OCI-LY3 (cell line): ENCODE measurements at regions not wholly inside any gene's neighbourhood (a gene's known extent, or its start where the extent isn't known, plus 50 kb on each side); places are given as distances from the start of the nearest gene placed in this dataset.
A peak's percentile ranks its signal among the peaks of the same experiment; 100 is the strongest.

Source experiments
- H2AFZ ChIP-seq: fragments of 200-600, 300-600 bp; shearing (Covaris generic); 2 replicates; pipeline ENCODE4 v1.6.0; 2014; ENCODE audit warnings: antibody characterized with exemption, low read depth, low read length
- H3K27ac ChIP-seq: fragments of 200-600, 300-600 bp; sonication (generic); 2 replicates; pipeline ENCODE4 v1.5.1; 2014; ENCODE audit warnings: mild to moderate bottlenecking, low read length, moderate library complexity, mixed read lengths
- H3K27me3 ChIP-seq: fragments of 200-600, 300-600 bp; sonication (generic); 2 replicates; pipeline ENCODE4 v1.6.1; 2014; ENCODE audit warnings: low read depth, low read length, mixed read lengths
- H3K36me3 ChIP-seq: fragments of 200-600, 300-600 bp; sonication (generic); replicated peaks from 2 replicates; pipeline ENCODE3; 2014; ENCODE audit warnings: low read depth, low read length, mixed read lengths
- H3K4me1 ChIP-seq: fragments of 300-600, 200-600 bp; sonication (generic); 2 replicates; pipeline ENCODE4 v1.6.1; 2014; ENCODE audit warnings: low read length, mixed read lengths
- H3K4me2 ChIP-seq: fragments of 200-600, 300-600 bp; sonication (generic); 2 replicates; pipeline ENCODE4 v1.6.1; 2014; ENCODE audit warnings: low read length, mixed read lengths
- H3K4me3 ChIP-seq: fragments of 300-600, 200-600 bp; sonication (generic); 2 replicates; pipeline ENCODE4 v1.5.1; 2014; ENCODE audit warnings: antibody characterized with exemption, mild to moderate bottlenecking, low read length, moderate library complexity
- H3K79me2 ChIP-seq: fragments of 300-600, 200-600 bp; shearing (Covaris generic); 2 replicates; pipeline ENCODE4 v1.6.1; 2014; ENCODE audit warnings: mild to moderate bottlenecking, low read length, mixed read lengths
- H3K9ac ChIP-seq: fragments of 300-600, 200-600 bp; shearing (Covaris generic); 2 replicates; pipeline ENCODE4 v1.6.0; 2014; ENCODE audit warnings: mild to moderate bottlenecking, low read length, moderate library complexity
- H3K9me3 ChIP-seq: fragments of 200-600, 300-600 bp; shearing (Covaris generic); 2 replicates; pipeline ENCODE4 v1.6.1; 2014; ENCODE audit warnings: low read length, mixed read lengths; ENCODE audit not compliant: insufficient read depth
- H4K20me1 ChIP-seq: fragments of 200-600, 300-600 bp; sonication (generic); 2 replicates; pipeline ENCODE4 v1.6.1; 2016; ENCODE audit warnings: low read length, mixed read lengths; ENCODE audit not compliant: insufficient read depth
- EZH2phosphoT487 ChIP-seq: fragments of 200-600 bp; shearing (Covaris generic); IDR thresholded peaks from 2 replicates; pipeline ENCODE4 v1.6.1; 2018; ENCODE audit warnings: antibody characterized with exemption, mixed run types, low read depth
- TF ChIP-seq, protein P1 (sequence below): fragments of 200-600, 300-600 bp; sonication (generic); IDR thresholded peaks from 2 replicates; pipeline ENCODE4 v1.5.1; 2014; ENCODE audit warnings: antibody characterized with exemption, low read length, low read depth

DNA sequence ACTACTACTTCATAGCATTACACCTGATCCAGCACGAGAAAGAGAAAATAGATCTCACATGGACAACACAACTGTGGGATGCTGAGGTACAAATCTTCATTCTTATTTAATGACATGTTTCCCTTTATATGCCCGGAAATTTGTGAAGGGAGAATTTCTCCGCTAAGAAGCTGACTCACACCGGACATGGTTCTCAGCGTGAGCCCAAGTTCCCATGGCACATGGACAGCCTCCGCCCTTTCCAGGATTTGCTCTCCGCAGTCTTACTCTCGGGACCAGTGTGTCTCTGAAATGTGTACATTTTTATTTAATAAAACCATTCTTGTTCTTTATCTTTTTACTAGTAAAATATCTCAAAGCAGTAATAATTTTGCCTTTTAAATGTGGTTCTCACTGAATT, 1154.8 kb downstream of the TMEM121 start:
- Histone ChIP-seq H3K27me3 (peaks cover 55% of the 10 kb centered on the region), H3K4me3 (no peak overlapping the region), H3K4me1 (no peaks in the 10 kb centered on the region), H3K4me2 (no peak overlapping the region), H3K27ac (no peak overlapping the region), H3K79me2 (no peaks in the 10 kb centered on the region), H3K9ac (no peak overlapping the region), H2AFZ (no peak overlapping the region), H4K20me1 (no peaks in the 10 kb centered on the region), H3K36me3 (no peaks in the 10 kb centered on the region), H3K9me3 (no peaks in the 10 kb centered on the region)
- no peak for TF ChIP-seq EZH2phosphoT487

DNA sequence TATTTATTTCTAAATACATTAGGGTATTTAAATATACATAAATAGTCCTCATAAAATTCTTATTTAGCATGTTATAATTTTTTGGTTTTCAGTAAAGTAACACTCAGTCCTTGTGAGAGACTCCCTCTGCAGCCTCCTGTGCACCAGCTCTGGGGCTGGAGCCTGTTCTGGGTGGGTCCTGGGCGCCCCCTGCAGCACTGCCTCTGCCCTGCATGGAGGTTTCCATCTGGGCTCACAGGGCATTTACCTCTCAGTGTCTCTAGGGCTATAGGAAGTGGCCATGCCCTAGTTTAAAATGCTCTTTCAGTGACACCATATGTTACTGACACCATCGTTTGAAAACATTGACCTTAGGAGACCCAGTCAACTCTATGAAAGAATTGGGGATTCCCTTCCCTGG, 1155.2 kb downstream of the TMEM121 start:
- H3K27ac ChIP-seq = no peak overlapping the region
- H3K4me3 ChIP-seq = no peak overlapping the region
- H3K36me3 ChIP-seq = no peaks in the 10 kb centered on the region
- no peaks in the 10 kb centered on the region for H4K20me1 ChIP-seq
- H3K27me3 ChIP-seq = peaks cover 59% of the 10 kb centered on the region
- no peak overlapping the region for H3K4me2 ChIP-seq
- no peak overlapping the region for H2AFZ ChIP-seq
- no peak overlapping the region for H3K9ac ChIP-seq
- H3K79me2 ChIP-seq = no peaks in the 10 kb centered on the region
- H3K4me1 ChIP-seq = no peaks in the 10 kb centered on the region
- no peak for TF ChIP-seq EZH2phosphoT487
- TF ChIP-seq, protein P1, sequence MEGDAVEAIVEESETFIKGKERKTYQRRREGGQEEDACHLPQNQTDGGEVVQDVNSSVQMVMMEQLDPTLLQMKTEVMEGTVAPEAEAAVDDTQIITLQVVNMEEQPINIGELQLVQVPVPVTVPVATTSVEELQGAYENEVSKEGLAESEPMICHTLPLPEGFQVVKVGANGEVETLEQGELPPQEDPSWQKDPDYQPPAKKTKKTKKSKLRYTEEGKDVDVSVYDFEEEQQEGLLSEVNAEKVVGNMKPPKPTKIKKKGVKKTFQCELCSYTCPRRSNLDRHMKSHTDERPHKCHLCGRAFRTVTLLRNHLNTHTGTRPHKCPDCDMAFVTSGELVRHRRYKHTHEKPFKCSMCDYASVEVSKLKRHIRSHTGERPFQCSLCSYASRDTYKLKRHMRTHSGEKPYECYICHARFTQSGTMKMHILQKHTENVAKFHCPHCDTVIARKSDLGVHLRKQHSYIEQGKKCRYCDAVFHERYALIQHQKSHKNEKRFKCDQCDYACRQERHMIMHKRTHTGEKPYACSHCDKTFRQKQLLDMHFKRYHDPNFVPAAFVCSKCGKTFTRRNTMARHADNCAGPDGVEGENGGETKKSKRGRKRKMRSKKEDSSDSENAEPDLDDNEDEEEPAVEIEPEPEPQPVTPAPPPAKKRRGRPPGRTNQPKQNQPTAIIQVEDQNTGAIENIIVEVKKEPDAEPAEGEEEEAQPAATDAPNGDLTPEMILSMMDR = peak; percentile 36
- no peaks in the 10 kb centered on the region for H3K9me3 ChIP-seq

DNA sequence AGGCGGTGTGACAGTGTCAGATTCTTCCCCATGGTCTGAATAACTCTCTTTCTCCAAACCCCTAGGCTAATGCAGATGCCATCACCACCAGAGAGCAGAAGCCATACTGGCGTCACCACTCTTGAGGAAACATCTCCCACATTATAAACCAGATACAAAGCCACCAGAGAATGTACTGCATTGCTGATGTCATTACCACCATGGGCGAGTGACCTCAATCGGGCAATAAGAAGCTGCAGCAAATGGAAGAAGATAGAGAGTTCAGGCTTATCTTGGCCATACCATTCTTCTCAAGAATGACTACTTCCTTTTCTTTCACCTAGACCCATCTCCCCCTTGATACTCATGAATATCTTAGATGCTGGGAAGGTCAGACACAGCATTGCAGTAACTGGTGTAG, 1157.2 kb downstream of the TMEM121 start:
- Histone ChIP-seq H4K20me1 (no peaks in the 10 kb centered on the region), H2AFZ (no peak overlapping the region), H3K4me1 (no peaks in the 10 kb centered on the region), H3K27ac (no peak overlapping the region), H3K79me2 (no peaks in the 10 kb centered on the region), H3K36me3 (no peaks in the 10 kb centered on the region), H3K4me2 (no peak overlapping the region), H3K9me3 (no peaks in the 10 kb centered on the region), H3K9ac (no peak overlapping the region), H3K27me3 (peaks cover 67% of the 10 kb centered on the region), H3K4me3 (no peak overlapping the region)
- TF ChIP-seq, protein P1 = no peak
- TF ChIP-seq EZH2phosphoT487 = no peak

DNA sequence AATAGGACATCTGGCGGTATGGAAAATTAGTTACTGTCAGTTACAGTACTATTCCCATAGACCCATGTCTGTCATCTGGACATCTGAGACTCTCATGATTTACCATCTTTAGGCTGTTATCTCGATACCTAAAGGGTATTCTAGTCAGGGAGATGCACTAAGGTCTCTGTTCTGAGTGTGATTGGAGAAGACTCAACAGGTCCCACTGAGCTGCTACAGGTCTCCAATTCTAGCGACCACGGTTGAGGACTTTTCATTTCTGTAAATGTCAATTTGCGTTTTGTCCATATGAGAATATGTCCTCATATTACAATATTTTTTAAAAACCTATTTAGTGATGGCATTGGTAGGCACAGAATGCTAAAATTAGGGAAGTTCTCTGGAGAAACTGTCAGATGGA, 1160.2 kb downstream of the TMEM121 start:
- H4K20me1 ChIP-seq = no peaks in the 10 kb centered on the region
- no peaks in the 10 kb centered on the region for H3K36me3 ChIP-seq
- H3K4me3 ChIP-seq = no peak overlapping the region
- no peak overlapping the region for H3K27ac ChIP-seq
- TF ChIP-seq EZH2phosphoT487 = no peak
- TF ChIP-seq, protein P1 = no peak
- no peak overlapping the region for H2AFZ ChIP-seq
- H3K4me2 ChIP-seq = no peak overlapping the region
- H3K9ac ChIP-seq = no peak overlapping the region
- H3K9me3 ChIP-seq = no peaks in the 10 kb centered on the region
- no peaks in the 10 kb centered on the region for H3K4me1 ChIP-seq
- H3K27me3 ChIP-seq = peaks cover 66% of the 10 kb centered on the region
- H3K79me2 ChIP-seq = no peaks in the 10 kb centered on the region

DNA sequence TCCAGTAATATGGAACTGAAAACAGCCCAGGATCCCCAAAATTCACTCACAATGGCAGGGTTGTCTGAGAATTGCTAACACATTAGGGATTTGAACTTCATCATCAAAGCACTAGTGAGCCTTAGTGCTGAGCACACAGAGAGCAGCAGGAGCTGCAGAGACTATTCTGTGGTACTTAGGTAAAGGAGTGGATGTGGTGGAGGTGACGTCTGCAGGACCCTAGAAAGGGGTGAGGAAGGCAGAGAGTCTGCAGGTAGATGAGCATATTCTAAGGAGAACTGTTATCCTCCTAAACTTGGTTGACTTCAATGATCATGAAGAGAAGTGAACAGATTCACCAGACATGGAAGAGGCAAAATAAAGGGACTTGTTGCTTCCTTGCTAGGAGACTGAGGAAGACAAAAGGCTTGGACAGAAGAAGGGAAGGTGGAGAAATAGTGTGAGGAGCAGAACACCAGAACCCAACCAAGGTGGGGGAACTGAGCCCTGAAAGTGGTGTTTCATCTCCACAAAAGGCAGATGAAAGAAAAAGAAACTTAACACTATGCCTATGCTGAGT, 1164.0 kb downstream of the TMEM121 start:
- H3K79me2 ChIP-seq = no peaks in the 10 kb centered on the region
- no peaks in the 10 kb centered on the region for H3K36me3 ChIP-seq
- H3K9me3 ChIP-seq = no peaks in the 10 kb centered on the region
- TF ChIP-seq, protein P1 = no peak
- no peak for TF ChIP-seq EZH2phosphoT487
- H4K20me1 ChIP-seq = no peaks in the 10 kb centered on the region
- H2AFZ ChIP-seq = no peak overlapping the region
- no peak overlapping the region for H3K27ac ChIP-seq
- no peak overlapping the region for H3K4me3 ChIP-seq
- no peak overlapping the region for H3K9ac ChIP-seq
- peaks cover 33% of the 10 kb centered on the region for H3K27me3 ChIP-seq
- peaks cover 2% of the 10 kb centered on the region; the same call in 1 of the 2 replicates for H3K4me1 ChIP-seq
- no peak overlapping the region for H3K4me2 ChIP-seq
